PC-3 (cell line): ENCODE measurements at regions not wholly inside any gene's neighbourhood (a gene's known extent, or its start where the extent isn't known, plus 50 kb on each side); places are given as distances from the start of the nearest gene placed in this dataset.

Experiments used
- EZH2 ChIP-seq: fragments of 300-600 bp; sonication (generic); IDR thresholded peaks from one replicate; pipeline ENCODE4 v1.6.1; 2017; ENCODE audit warnings: antibody characterized with exemption, mild to moderate bottlenecking, low read length; ENCODE audit not compliant: unreplicated experiment
- EZH2phosphoT487 ChIP-seq: fragments of 300-600 bp; sonication (generic); IDR thresholded peaks from 2 replicates; pipeline ENCODE4 v1.6.1; 2018; ENCODE audit warnings: mild to moderate bottlenecking, antibody characterized with exemption, low read length, borderline replicate concordance
- TF ChIP-seq, protein P1 (sequence below): fragments of 300-600 bp; sonication (generic); conservative IDR thresholded peaks from 2 replicates; pipeline ENCODE4 v1.5.1; 2017; ENCODE audit warnings: antibody characterized with exemption, low read depth, mild to moderate bottlenecking, low read length

DNA sequence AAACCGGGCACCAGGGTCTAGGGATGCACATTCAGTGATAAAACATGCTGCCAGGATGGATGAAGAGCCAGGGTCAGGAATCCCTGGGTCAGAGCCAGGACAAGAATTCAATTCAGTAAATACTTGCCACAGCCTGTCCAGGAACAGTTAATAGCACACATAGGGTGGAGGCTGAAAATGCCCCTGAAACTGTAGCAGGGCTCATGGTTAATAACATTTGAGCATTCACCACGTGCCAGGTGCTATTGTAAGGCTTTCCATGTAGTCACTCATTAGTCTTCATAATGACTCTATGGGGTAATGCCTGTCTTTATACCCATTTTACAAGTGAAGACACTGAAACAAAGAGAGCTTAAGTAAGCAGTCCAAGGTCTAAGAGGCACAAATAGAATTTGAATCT lies 296.3 kb downstream of the LRFN2 start:
- TF ChIP-seq, protein P1, sequence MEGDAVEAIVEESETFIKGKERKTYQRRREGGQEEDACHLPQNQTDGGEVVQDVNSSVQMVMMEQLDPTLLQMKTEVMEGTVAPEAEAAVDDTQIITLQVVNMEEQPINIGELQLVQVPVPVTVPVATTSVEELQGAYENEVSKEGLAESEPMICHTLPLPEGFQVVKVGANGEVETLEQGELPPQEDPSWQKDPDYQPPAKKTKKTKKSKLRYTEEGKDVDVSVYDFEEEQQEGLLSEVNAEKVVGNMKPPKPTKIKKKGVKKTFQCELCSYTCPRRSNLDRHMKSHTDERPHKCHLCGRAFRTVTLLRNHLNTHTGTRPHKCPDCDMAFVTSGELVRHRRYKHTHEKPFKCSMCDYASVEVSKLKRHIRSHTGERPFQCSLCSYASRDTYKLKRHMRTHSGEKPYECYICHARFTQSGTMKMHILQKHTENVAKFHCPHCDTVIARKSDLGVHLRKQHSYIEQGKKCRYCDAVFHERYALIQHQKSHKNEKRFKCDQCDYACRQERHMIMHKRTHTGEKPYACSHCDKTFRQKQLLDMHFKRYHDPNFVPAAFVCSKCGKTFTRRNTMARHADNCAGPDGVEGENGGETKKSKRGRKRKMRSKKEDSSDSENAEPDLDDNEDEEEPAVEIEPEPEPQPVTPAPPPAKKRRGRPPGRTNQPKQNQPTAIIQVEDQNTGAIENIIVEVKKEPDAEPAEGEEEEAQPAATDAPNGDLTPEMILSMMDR, result no peak
- TF ChIP-seq EZH2, result no peak
- TF ChIP-seq EZH2phosphoT487, result no peak
